Activated CD4-positive, alpha-beta T cell treated with anti-CD3 and anti-CD28 coated beads for 36 hours (primary cell): ENCODE measurements at regions not wholly inside any gene's neighbourhood (a gene's known extent, or its start where the extent isn't known, plus 50 kb on each side); places are given as distances from the start of the nearest gene placed in this dataset.

Experiments used
- ATAC-seq: fragments of 200-7000 bp; cut with Tn5 transposase; one replicate; pipeline ENCODE4 v1.10.0; 2021; ENCODE audit warnings: mild to moderate bottlenecking, moderate library complexity
- CTCF ChIA-PET: fragments of 350-600 bp; sonication (Branson Sonifier 250); formaldehyde crosslinking; loops from one replicate; lab custom pipeline; 2021; ENCODE audit warnings: antibody characterized with exemption; lab: Charles Lee
- POLR2A ChIA-PET: fragments of 350-600 bp; sonication (Branson Sonifier 250); formaldehyde crosslinking; loops from one replicate; lab custom pipeline; 2021; ENCODE audit warnings: antibody characterized with exemption, inconsistent platforms; lab: Charles Lee
- DNase-seq: peaks from one replicate; pipeline ENCODE4 v3.0.0-alpha.2; 2020
- H3K27ac Mint-ChIP-seq: one replicate; pipeline ENCODE4 v1.8.0; 2021; ENCODE audit warnings: mixed read lengths
- H3K27me3 Mint-ChIP-seq: one replicate; pipeline ENCODE4 v1.8.0; 2021; ENCODE audit warnings: mixed read lengths
- H3K36me3 Mint-ChIP-seq: one replicate; pipeline ENCODE4 v1.8.0; 2021; ENCODE audit warnings: low read depth, mixed read lengths
- H3K4me1 Mint-ChIP-seq: one replicate; pipeline ENCODE4 v1.8.0; 2021; ENCODE audit warnings: mixed read lengths
- H3K4me3 Mint-ChIP-seq: one replicate; pipeline ENCODE4 v1.8.0; 2021; ENCODE audit warnings: mild to moderate bottlenecking, moderate library complexity, mixed read lengths
- H3K9me3 Mint-ChIP-seq: one replicate; pipeline ENCODE4 v1.8.0; 2021; ENCODE audit warnings: low read depth, mixed read lengths
- intact Hi-C, 2 experiments: fragments of 100-400 bp; cut with DNase I in 1 of 2; cut with micrococcal nuclease in 1 of 2; formaldehyde crosslinking; loops; one replicate each; pipeline versions ENCODE4 v1.14.2 to v1.15.1; 2022 to 2024; cut with DNase I, micrococcal nuclease

DNA sequence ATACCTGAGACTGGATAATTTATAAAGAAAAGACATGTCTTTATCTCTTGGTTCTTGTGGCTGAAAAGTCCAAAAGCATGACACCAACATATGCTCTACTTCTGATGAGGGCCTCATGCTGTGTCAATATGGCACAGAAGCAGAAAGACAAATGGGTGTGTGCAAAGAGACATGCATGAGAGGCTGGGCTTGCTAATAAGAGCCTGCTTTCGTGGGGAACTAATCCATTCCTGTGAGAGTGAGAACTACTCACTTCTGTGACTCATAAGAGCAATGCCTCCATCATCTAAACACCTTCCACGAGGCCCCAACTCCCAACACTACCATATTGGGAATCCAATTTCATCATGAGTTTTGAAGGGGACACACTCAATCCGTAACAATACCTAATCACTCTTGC is 340.0 kb upstream of the DUSP10 start:
- Mint-ChIP-seq H3K4me3 (no peak overlapping the region), H3K36me3 (no peaks in the 10 kb centered on the region), H3K4me1 (no peaks in the 10 kb centered on the region), H3K27ac (no peak overlapping the region), H3K9me3 (peaks cover 9% of the 10 kb centered on the region), H3K27me3 (peaks cover 10% of the 10 kb centered on the region)
- intact Hi-C loops = no loop called here
- POLR2A ChIA-PET = no interaction called here
- no peak for ATAC-seq
- no peak for DNase-seq
- CTCF ChIA-PET = no interaction called here

DNA sequence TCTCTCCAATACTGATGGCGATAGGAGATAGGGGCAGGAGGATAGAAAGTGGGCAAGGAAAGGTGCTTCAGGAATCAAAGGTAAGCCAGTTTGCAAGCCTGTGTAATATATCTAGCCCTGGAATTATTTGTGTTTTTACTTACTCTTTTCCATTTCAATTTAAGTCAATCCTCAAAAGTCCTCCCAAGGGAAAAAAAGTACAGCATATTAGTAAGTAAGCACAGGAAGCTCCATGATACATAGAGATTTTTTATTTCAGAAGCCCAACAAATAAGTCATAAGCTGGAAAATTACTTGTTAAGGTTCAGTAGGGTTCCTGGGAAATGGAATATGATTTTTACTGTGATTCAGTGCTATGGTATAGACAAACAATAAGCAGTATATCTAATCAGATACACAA is 337.7 kb upstream of the DUSP10 start:
- intact Hi-C loops = no loop called here
- no peaks in the 10 kb centered on the region for H3K4me1 Mint-ChIP-seq
- H3K4me3 Mint-ChIP-seq = no peak overlapping the region
- no peaks in the 10 kb centered on the region for H3K27me3 Mint-ChIP-seq
- ATAC-seq (no peak), DNase-seq (no peak)
- no peaks in the 10 kb centered on the region for H3K36me3 Mint-ChIP-seq
- CTCF ChIA-PET = no interaction called here
- no peaks in the 10 kb centered on the region for H3K9me3 Mint-ChIP-seq
- H3K27ac Mint-ChIP-seq = no peak overlapping the region
- POLR2A ChIA-PET = no interaction called here

DNA sequence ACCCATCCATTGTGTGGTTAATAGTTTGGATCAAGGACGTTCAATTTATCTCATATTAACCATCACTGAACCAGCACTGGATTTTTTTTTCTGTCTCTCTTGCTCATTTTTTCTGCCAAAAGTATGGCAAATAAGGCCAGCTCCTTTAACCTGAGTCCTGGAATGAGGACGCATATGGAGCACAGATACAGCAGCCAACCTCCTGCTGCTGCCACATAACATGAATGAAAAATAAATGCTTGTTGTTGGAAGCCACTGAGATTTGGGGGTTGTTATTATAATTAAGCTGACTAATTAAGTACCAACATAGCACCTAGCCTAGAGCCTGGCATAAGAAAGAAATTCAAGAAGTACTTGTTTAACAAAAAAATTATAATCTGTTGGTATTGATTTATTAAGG is 335.3 kb upstream of the DUSP10 start:
- intact Hi-C loops = no loop called here
- CTCF ChIA-PET = interaction anchor here (0.8 kb wide), 1 partner anchor 78 kb away, joined by 3 read pairs; no protein-coding TSS in a partner anchor
- H3K27me3 Mint-ChIP-seq = no peaks in the 10 kb centered on the region

DNA sequence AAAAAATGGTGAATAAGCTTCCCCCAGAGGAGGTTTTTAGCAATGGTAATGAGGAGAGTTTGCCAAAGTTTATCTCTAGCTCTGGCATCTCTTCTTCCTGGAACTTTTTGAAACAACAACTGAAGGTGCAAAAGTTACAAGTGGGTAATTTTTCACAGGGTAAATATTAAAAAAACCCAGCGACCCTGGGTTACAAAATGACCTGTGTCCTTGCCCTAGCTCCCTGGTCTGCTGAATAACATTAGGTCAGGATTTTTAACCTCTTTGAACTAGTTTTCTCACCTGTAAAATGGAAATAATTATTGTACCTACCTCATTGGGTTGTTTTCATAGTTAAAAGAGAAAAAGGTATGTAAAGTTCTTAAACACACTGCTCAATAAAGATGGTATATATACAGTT is 332.4 kb upstream of the DUSP10 start:
- ATAC-seq (no peak), DNase-seq (no peak)
- Mint-ChIP-seq H3K27me3 (no peaks in the 10 kb centered on the region), H3K9me3 (no peaks in the 10 kb centered on the region), H3K36me3 (no peaks in the 10 kb centered on the region), H3K4me1 (no peaks in the 10 kb centered on the region), H3K4me3 (no peak overlapping the region), H3K27ac (no peak overlapping the region)
- intact Hi-C loops = no loop called here
- ChIA-PET POLR2A (no interaction called here), CTCF (interaction anchor here (1.2 kb wide), 1 partner anchor 19 kb away, joined by 3 read pairs; no protein-coding TSS in a partner anchor)

More for the DNA sequence above, 335.3 kb upstream of the DUSP10 start:
- no peaks in the 10 kb centered on the region for H3K9me3 Mint-ChIP-seq
- H3K27ac Mint-ChIP-seq = no peak overlapping the region
- H3K36me3 Mint-ChIP-seq = no peaks in the 10 kb centered on the region
- H3K4me3 Mint-ChIP-seq = no peak overlapping the region
- no peaks in the 10 kb centered on the region for H3K4me1 Mint-ChIP-seq
- no peak for DNase-seq
- no peak for ATAC-seq
- POLR2A ChIA-PET = no interaction called here

DNA sequence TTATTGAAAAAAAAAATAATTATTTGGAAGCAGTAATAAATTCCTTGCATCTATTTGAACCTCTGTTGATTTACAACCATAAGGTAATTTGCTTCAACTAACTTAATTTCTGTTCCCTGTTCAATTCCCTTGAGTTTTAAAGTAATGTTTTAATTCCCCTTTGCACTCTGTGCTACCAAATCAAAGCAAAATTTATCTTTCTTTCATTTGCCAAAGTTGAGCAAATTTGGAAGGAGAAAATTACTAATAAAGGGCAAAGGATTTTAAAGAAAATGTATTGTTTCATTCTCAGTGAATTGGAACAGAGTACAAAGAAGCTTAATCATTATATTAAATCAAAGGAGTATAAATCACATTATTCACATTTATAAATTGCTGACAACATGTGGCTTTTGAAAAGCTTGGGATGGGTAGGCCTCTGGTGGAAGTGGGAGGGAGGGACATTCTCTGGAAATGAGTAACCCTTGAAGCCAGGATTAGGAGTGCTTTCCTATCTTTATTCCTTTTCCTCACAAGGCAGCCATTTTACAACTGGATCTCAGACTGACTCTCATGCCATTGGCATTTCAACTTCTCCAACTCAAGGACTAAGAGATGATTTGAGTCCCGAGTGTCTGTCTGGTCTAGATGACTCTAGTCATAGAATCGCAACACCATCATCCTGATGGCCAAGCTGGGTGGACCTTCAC is 331.6 kb upstream of the DUSP10 start:
- no peak overlapping the region for H3K27ac Mint-ChIP-seq
- H3K4me3 Mint-ChIP-seq = no peak overlapping the region
- H3K36me3 Mint-ChIP-seq = no peaks in the 10 kb centered on the region
- intact Hi-C loops = no loop called here
- H3K4me1 Mint-ChIP-seq = no peaks in the 10 kb centered on the region
- ATAC-seq (no peak), DNase-seq (no peak)
- POLR2A ChIA-PET = no interaction called here
- H3K9me3 Mint-ChIP-seq = no peaks in the 10 kb centered on the region
- CTCF ChIA-PET = interaction anchor here (0.9 kb wide), 1 partner anchor 382 kb away, joined by 3 read pairs; no protein-coding TSS in a partner anchor
- no peaks in the 10 kb centered on the region for H3K27me3 Mint-ChIP-seq

DNA sequence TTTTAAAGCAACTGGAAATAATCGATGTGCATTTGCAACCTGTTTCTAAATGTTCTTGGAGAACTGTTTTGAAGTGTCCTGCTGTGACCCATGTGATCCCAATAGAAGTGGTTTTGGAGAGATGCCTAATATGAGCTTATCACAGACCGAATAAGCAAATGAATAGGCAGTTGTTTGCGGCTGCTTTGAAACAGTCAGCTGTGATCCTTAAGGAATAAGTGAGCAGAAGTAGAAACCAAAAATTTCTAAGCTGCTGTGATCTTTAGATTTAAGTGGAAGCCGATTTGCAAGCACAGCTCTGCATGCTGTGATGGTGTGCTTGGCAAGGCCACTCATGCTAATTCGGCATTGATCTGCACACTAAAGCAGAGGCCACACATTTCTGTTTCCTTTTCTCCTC is 329.5 kb upstream of the DUSP10 start:
- no peak for DNase-seq
- ChIA-PET CTCF (interaction anchor here (0.7 to 1.1 kb wide), 2 partner anchors 24 to 383 kb away, joined by 3 to 4 read pairs; no protein-coding TSS in a partner anchor), POLR2A (no interaction called here)
- intact Hi-C loops = no loop called here
- H3K4me1 Mint-ChIP-seq = no peaks in the 10 kb centered on the region
- H3K4me3 Mint-ChIP-seq = no peak overlapping the region
- H3K27ac Mint-ChIP-seq = no peak overlapping the region
- no peaks in the 10 kb centered on the region for H3K27me3 Mint-ChIP-seq
- ATAC-seq = no peak
- no peaks in the 10 kb centered on the region for H3K9me3 Mint-ChIP-seq
- no peaks in the 10 kb centered on the region for H3K36me3 Mint-ChIP-seq

DNA sequence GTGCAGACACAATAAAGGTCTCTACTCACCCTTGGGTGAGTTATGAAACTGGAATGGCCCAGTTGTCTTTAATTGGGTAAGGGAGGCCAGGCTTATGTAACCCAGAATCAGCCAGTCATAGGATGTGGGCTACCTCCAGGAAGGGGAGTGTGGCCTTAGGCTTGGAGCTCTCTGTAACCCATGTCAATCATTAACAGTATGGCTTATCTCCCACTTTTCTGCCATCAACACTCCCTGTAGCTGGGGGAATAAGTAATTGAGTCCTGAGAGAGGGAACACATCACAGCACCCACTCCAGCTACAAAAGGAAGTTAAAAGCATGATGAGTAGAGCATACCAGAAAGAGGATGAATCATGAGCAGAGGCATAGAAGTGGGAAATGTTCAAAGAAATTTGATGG is 327.0 kb upstream of the DUSP10 start:
- DNase-seq = no peak
- peaks cover 10% of the 10 kb centered on the region for H3K9me3 Mint-ChIP-seq

DNA sequence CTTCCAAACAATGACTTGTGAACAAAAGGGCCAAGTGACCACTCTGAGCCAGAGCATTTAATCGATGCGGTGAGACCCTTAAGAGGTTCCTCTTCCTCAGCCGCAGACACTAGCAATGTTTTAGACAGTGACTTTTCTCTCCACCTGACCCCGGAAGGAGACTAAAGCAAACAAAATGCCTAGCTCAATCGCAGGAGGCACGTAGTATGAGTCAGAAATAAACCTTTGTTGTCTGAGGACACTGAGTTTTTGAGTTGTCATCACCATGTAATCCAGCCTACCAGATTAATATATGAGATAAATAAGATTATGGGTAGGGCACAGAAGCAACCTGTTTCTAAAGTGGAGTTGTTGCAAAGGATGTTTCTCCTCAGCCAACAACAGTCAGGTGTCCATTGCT is 326.2 kb upstream of the DUSP10 start:
- no peaks in the 10 kb centered on the region for H3K27me3 Mint-ChIP-seq
- ChIA-PET POLR2A (no interaction called here), CTCF (interaction anchor here (0.8 kb wide), 1 partner anchor 387 kb away, joined by 3 read pairs; no protein-coding TSS in a partner anchor)
- H3K4me3 Mint-ChIP-seq = no peak overlapping the region
- intact Hi-C loops = no loop called here
- H3K27ac Mint-ChIP-seq = no peak overlapping the region
- H3K36me3 Mint-ChIP-seq = no peaks in the 10 kb centered on the region
- no peak for DNase-seq
- no peaks in the 10 kb centered on the region for H3K4me1 Mint-ChIP-seq
- peaks cover 10% of the 10 kb centered on the region for H3K9me3 Mint-ChIP-seq
- no peak for ATAC-seq

More for the DNA sequence above, 327.0 kb upstream of the DUSP10 start:
- no peak overlapping the region for H3K27ac Mint-ChIP-seq
- ATAC-seq = no peak
- ChIA-PET POLR2A (no interaction called here), CTCF (no interaction called here)
- H3K4me1 Mint-ChIP-seq = no peaks in the 10 kb centered on the region
- H3K36me3 Mint-ChIP-seq = no peaks in the 10 kb centered on the region
- H3K27me3 Mint-ChIP-seq = no peaks in the 10 kb centered on the region
- intact Hi-C loops = no loop called here
- H3K4me3 Mint-ChIP-seq = no peak overlapping the region

DNA sequence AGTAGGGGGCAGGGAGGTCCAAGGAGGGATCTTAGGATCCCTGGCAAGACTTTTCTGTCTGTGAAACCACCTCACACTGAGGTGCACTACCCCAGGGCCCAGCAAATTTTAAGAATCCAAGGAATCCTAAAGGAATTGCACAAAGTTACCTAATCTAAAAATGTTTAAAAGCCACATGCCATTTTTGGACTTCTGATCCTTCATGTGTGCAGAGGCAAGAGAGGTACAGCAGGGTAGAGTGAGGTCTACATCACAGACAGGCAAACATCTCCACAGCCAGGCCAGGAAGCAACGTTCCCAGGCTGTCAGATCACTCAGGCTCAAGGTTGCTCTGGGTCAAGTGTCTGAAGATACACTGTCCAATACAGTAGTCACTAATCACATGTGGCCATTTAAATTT is 324.6 kb upstream of the DUSP10 start:
- no peak overlapping the region for H3K4me3 Mint-ChIP-seq
- no peaks in the 10 kb centered on the region for H3K4me1 Mint-ChIP-seq
- peaks cover 10% of the 10 kb centered on the region for H3K9me3 Mint-ChIP-seq
- intact Hi-C loops = no loop called here
- no peaks in the 10 kb centered on the region for H3K27me3 Mint-ChIP-seq
- no peaks in the 10 kb centered on the region for H3K36me3 Mint-ChIP-seq
- no peak for DNase-seq
- H3K27ac Mint-ChIP-seq = no peak overlapping the region
- ATAC-seq = no peak
- CTCF ChIA-PET = no interaction called here
- POLR2A ChIA-PET = no interaction called here

DNA sequence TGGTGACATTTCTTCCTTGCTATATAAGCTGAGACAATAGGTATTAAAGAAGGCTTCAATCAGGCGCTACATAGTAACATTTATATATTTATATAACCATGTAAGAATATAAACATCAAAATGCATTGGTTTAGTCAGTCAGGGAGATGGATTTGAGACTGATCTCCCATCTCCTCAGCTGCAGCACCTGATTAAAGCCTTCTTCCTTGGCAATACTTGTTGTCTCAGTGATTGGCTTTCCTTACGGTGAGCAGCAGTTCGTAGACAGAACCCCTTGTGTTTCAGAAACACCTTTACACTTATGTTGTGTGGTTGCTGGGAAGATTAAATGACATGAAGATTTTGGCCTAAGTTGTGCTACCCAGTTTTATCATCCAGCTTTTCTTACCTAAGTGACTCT is 323.3 kb upstream of the DUSP10 start:
- Mint-ChIP-seq H3K4me1 (no peaks in the 10 kb centered on the region), H3K4me3 (no peak overlapping the region), H3K27me3 (no peaks in the 10 kb centered on the region), H3K36me3 (no peaks in the 10 kb centered on the region), H3K27ac (no peak overlapping the region), H3K9me3 (peaks cover 10% of the 10 kb centered on the region)
- no peak for DNase-seq
- intact Hi-C loops = no loop called here
- POLR2A ChIA-PET = no interaction called here
- CTCF ChIA-PET = interaction anchor here (1.4 kb wide), 1 partner anchor 31 kb away, joined by 3 read pairs; no protein-coding TSS in a partner anchor
- no peak for ATAC-seq

DNA sequence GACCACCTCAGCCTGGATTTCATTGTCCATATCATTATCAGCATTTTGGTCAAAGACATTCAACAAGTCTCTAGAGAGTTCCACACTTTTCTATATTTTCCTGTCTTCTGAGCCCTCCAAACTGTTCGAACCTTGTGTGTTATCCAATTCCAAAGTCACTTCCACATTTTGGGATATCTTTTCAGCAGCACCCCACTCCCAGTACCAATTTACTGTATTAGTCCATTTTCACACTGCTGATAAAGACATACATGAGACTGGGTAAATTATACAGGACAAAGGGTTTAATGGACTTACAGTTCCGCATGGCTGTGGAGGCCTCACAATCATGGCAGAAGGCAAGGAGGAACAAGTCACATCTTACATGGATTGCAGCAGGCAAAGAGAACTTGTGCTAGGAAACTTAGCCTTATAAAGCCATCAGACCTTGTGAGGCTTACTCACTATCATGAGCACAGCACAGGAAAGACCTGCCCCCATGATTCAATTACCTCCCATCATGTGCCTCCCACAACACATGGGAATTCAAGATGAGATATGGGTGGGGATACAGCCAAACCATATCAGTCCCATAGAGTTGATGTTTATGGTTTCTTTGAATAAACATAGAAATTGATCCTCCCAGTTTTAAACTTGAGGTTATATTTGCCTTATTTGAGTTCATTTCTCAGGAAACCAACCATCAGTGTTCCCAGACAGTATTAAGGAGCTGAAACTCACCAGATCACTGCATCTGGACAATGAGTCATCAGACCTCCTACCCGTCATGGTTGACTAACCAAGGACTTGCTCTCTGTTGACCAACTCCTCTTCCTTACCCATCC is 322.7 kb upstream of the DUSP10 start:
- CTCF ChIA-PET = interaction anchor here (1.4 kb wide), 1 partner anchor 31 kb away, joined by 3 read pairs; no protein-coding TSS in a partner anchor
- Mint-ChIP-seq H3K36me3 (no peaks in the 10 kb centered on the region), H3K4me3 (no peak overlapping the region), H3K4me1 (no peaks in the 10 kb centered on the region), H3K27me3 (no peaks in the 10 kb centered on the region), H3K9me3 (peaks cover 10% of the 10 kb centered on the region), H3K27ac (no peak overlapping the region)
- no peak for ATAC-seq
- POLR2A ChIA-PET = no interaction called here
- intact Hi-C loops = no loop called here
- no peak for DNase-seq

DNA sequence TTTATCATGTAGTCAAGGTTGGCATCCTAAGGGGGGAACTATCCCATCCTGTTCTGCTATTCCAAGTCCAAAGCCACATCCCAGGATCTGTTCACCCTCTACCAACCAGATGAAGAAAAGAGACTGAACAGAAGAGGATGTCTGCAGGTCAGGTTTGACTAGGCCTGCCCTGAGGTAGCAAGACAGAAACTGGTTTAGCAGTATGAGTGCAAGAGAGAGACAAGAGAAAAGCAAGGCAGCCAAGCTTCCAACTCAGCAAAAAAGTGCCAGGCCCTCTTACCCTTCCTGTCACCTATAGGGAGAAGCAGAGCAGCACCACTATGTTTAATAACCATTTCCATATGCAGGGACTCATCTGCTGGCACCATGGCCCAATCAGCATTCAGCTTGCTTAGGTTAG is 320.8 kb upstream of the DUSP10 start:
- ATAC-seq = no peak
- Mint-ChIP-seq H3K27ac (no peak overlapping the region), H3K4me1 (no peaks in the 10 kb centered on the region), H3K36me3 (no peaks in the 10 kb centered on the region), H3K9me3 (peaks cover 10% of the 10 kb centered on the region), H3K27me3 (no peaks in the 10 kb centered on the region), H3K4me3 (no peak overlapping the region)
- ChIA-PET POLR2A (no interaction called here), CTCF (no interaction called here)
- intact Hi-C loops = no loop called here
- DNase-seq = no peak
